ENCODE measurements at regions not wholly inside any gene's neighbourhood (a gene's known extent, or its start where the extent isn't known, plus 50 kb on each side); places are given as distances from the start of the nearest gene placed in this dataset.

DNA sequence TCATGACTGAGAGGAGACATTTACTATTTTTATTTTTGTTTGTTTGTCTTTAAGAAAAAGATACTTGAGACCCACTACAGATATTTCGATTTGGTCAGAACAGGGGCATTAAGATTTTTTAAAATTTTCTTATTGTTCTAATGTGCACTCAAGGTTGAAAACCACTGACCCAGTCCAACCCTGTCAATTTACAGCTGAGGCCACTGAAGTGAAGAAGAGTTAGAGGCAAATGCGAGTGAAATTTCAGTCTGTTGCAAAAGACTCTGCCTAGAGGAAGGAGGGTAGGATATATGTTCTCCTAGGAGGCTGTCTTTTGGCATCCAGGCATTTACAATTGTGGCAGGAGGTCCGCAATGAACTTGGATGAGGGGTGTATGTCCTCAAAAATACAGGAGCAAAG lies 396.3 kb downstream of the RPS24 start:
- TF ChIP-seq, protein P1, sequence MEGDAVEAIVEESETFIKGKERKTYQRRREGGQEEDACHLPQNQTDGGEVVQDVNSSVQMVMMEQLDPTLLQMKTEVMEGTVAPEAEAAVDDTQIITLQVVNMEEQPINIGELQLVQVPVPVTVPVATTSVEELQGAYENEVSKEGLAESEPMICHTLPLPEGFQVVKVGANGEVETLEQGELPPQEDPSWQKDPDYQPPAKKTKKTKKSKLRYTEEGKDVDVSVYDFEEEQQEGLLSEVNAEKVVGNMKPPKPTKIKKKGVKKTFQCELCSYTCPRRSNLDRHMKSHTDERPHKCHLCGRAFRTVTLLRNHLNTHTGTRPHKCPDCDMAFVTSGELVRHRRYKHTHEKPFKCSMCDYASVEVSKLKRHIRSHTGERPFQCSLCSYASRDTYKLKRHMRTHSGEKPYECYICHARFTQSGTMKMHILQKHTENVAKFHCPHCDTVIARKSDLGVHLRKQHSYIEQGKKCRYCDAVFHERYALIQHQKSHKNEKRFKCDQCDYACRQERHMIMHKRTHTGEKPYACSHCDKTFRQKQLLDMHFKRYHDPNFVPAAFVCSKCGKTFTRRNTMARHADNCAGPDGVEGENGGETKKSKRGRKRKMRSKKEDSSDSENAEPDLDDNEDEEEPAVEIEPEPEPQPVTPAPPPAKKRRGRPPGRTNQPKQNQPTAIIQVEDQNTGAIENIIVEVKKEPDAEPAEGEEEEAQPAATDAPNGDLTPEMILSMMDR (conservative IDR thresholded peaks at IDR 0.05 in 1 of 2, IDR thresholded peaks at IDR 0.05 in 1 of 2; ENCODE audit: low read depth in 1 of 2, low read length in 2 of 2), result no peak
- no peak for TF ChIP-seq EZH2 (IDR thresholded peaks at IDR 0.05; ENCODE audit: low read length, missing control alignments)
